ENCODE measurements at regions not wholly inside any gene's neighbourhood (a gene's known extent, or its start where the extent isn't known, plus 50 kb on each side); places are given as distances from the start of the nearest gene placed in this dataset.

- Histone ChIP-seq H3K4ac (replicated peaks; ENCODE audit: insufficient read length, low read depth, low read length) (no peak overlapping the region), H4K91ac (replicated peaks; ENCODE audit: insufficient read length, low read length) (no peak overlapping the region), H3K79me2 (ENCODE audit: control insufficient read depth in 1 of 2, insufficient read depth in 2 of 2, low read length in 2 of 2) (no peaks in the 10 kb centered on the region), H3K4me2 (ENCODE audit: insufficient read depth in 1 of 2, low read depth in 2 of 2, low read length in 2 of 2) (no peak overlapping the region), H3K23me2 (ENCODE audit: low read depth, low read length) (no peaks in the 10 kb centered on the region; the same call in 1 of the 2 replicates), H4K20me1 (replicated peaks in 1 of 2; ENCODE audit: control insufficient read depth in 1 of 2, insufficient read depth in 2 of 2, low read length in 2 of 2) (no peaks in the 10 kb centered on the region), H3K23ac (ENCODE audit: insufficient read length) (no peak overlapping the region), H4K8ac (ENCODE audit: extremely low read depth, insufficient read depth, low read length) (no peak overlapping the region), H2BK20ac (ENCODE audit: low read length) (no peak overlapping the region), H3K18ac (ENCODE audit: extremely low read depth, low read length) (no peak overlapping the region), H2AK5ac (ENCODE audit: low read depth, low read length) (no peak overlapping the region), H2BK120ac (replicated peaks; ENCODE audit: low read depth, low read length) (no peak overlapping the region), H3K56ac (replicated peaks; ENCODE audit: insufficient read length, low read depth, low read length) (no peak overlapping the region), H2AFZ (ENCODE audit: low read length) (no peak overlapping the region), H3K4me3 (ENCODE audit: extremely low read depth in 1 of 4, insufficient read depth in 2 of 4, low read depth in 3 of 4, low read length in 4 of 4) (no peak overlapping the region), H4K5ac (ENCODE audit: insufficient read length, low read depth, low read length) (no peak overlapping the region), H3K4me1 (replicated peaks in 1 of 4; ENCODE audit: control insufficient read depth in 3 of 4, insufficient read depth in 4 of 4, low read length in 3 of 4) (no peaks in the 10 kb centered on the region), H2BK15ac (ENCODE audit: low read length) (no peak overlapping the region), H3K9me3 (ENCODE audit: insufficient read depth in 2 of 2, low read depth in 1 of 2, low read length in 1 of 2) (no peaks in the 10 kb centered on the region), H3K14ac (ENCODE audit: insufficient read length) (no peak overlapping the region), H2BK5ac (ENCODE audit: low read depth, low read length) (no peak overlapping the region), H3K27me3 (replicated peaks in 1 of 4; ENCODE audit: control insufficient read depth in 3 of 4, extremely low read depth in 1 of 4, insufficient read depth in 3 of 4, low read length in 3 of 4) (no peaks in the 10 kb centered on the region), H3K27ac (ENCODE audit: low read depth, low read length) (no peak overlapping the region), H3K9ac (replicated peaks in 1 of 4; ENCODE audit: extremely low read depth in 1 of 4, low read depth in 3 of 4, low read length in 3 of 4) (no peak overlapping the region), H2BK12ac (ENCODE audit: low read depth, low read length) (no peak overlapping the region), H3K36me3 (ENCODE audit: control insufficient read depth in 2 of 4, insufficient read depth in 4 of 4, low read length in 3 of 4) (no peaks in the 10 kb centered on the region), H3K79me1 (ENCODE audit: low read depth, low read length) (no peaks in the 10 kb centered on the region)
- CTCF ChIA-PET (ENCODE audit: partially characterized antibody): no interaction called here
- TF ChIP-seq BACH1 (IDR thresholded peaks at IDR 0.05; ENCODE audit: low read length) (no peak), SIRT6 (IDR thresholded peaks at IDR 0.05; ENCODE audit: low read length) (no peak), ASH2L (IDR thresholded peaks at IDR 0.05; ENCODE audit: low read length) (no peak), POLR2A (IDR thresholded peaks at IDR 0.05; ENCODE audit: control extremely low read depth in 1 of 2, low read depth in 2 of 2, low read length in 2 of 2) (no peak), CTCF (IDR thresholded peaks at IDR 0.05; ENCODE audit: control extremely low read depth in 1 of 3, insufficient read depth in 1 of 3, low read depth in 1 of 3, low read length in 3 of 3) (no peak), CTBP2 (IDR thresholded peaks at IDR 0.05; ENCODE audit: borderline replicate concordance, insufficient read depth, insufficient read length, low read length) (no peak), KDM5A (IDR thresholded peaks at IDR 0.05; ENCODE audit: low read length) (no peak)
- no peak for FAIRE-seq
- POLR2A ChIA-PET (ENCODE audit: partially characterized antibody): no interaction called here
- 88% methylated on average over 1 of the region's 1 CpG; no CpG with 5 or more reads in 1 of the 2 experiments for WGBS, 2 experiments (ENCODE audit: extremely low coverage in 1 of 2, insufficient coverage in 1 of 2, insufficient read length in 1 of 2, insufficient replicate concordance in 2 of 2, low coverage in 1 of 2, low lambda C conversion rate in 2 of 2, missing lambda C conversion rate in 1 of 2)
- DNase-seq (ENCODE audit: low read depth in 1 of 2, low spot score in 2 of 2): no peak
Measured at GRCh38 chr9:103821115-103821514, 273.0 kb upstream of the SMC2 start.
